Retina (tissue), 1 donor: ENCODE measurements at regions not wholly inside any gene's neighbourhood (a gene's known extent, or its start where the extent isn't known, plus 50 kb on each side); places are given as distances from the start of the nearest gene placed in this dataset.
"Not testable (repeated sequence)": the region's sequence is repeated elsewhere in the genome, so short reads cannot be mapped to it uniquely, and the experiment has no call there.

Source experiments
- DNase-seq: peaks from one replicate; pipeline ENCODE4 v3.0.0-alpha.2; 2016

DNA sequence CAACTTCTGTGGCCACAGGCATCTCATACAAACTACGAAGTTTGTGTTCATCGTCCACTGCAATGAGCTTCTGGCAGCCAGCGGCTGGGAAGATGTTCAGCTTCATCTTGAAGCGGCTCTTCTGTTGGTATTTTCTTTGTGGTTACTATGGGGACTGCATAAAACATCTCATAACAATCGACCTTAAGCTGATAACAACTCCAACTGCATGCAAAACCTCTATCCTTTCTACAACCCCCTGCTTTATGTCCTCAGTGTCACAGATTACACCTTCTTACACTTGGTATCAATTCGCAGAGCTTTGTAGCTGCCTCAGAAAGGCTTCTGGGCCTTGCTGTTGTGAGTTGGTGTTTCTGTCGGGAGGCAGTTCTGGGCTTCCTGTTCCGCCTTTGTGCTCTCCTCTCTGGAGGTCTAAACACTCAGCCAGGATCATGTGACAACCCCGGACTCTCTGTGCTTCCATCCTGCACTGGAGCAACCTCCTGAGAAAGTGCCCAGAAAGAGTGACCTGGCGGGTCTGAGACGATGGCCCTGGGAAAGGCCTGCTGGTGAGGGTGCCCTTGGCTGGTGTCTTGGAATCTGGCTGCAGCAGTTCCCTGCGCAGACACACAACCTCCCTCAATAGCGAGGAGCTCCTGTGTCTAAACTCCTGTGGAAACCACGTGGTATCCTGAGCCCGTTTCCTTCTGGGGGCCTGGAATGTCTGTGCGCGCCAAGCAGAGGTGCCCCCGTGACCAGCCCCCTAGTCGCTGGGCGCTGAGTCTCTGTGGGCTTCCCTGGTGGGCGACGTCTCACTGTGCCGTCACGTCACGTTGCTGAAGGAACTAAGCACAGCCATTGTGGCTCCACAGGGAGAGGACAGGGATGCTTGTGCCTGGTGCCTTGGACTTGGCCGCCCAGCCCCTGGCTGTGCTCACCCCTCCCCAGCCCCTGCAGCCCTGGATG, 339.6 kb downstream of the ADGRD1 start:
- DNase-seq: not testable (repeated sequence)

DNA sequence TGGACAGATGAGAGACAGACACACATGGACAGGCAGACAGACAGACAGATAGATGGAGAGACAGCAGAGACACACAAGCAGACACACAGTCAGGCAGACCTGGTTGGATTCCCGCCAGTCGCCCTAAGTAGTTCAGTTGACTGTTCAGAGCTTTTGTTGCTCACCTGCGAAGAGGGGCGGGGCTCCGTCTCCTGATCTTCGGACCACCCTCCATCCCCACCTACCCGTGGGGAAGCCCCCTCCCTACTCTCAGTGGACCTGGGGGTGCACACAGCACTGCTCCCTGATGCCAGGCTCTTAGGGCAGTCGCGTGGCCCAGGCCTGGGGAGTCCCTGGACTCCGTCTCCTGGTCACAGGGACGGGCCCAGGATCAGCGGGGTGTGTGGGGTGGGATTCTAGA, 341.0 kb downstream of the ADGRD1 start:
- not testable (repeated sequence) for DNase-seq

GRCh38 chr12:131295117-131295516, 341.4 kb downstream of the ADGRD1 start:
- DNase-seq: not testable (repeated sequence)

- DNase-seq: not testable (repeated sequence)
Observed at GRCh38 chr12:131295559-131295958, 341.9 kb downstream of the ADGRD1 start.

DNA sequence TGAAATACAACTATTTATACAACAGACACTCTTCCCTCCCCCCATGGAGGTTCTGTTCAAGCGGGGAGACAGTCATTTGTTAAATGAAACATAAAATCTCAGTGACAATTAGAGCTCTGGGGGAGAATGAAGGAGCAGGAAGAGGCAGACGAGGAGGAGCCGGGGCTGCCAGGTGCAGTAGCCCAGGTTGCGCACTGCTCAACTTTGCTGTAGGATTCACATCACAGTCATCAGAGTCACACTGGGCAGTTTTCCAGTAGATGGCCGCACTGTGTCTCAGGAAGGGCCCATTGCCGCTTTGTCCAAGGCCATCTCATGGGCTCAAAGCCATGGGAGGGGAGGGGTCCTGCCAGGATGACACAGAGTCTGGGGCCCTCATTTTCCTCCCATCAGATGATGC, 342.4 kb downstream of the ADGRD1 start:
- DNase-seq: not testable (repeated sequence)

- not testable (repeated sequence) for DNase-seq
Observed at GRCh38 chr12:131296651-131297050, 342.9 kb downstream of the ADGRD1 start.

- DNase-seq: not testable (repeated sequence)
Observed at GRCh38 chr12:131298526-131299369, 345.0 kb downstream of the ADGRD1 start.

DNA sequence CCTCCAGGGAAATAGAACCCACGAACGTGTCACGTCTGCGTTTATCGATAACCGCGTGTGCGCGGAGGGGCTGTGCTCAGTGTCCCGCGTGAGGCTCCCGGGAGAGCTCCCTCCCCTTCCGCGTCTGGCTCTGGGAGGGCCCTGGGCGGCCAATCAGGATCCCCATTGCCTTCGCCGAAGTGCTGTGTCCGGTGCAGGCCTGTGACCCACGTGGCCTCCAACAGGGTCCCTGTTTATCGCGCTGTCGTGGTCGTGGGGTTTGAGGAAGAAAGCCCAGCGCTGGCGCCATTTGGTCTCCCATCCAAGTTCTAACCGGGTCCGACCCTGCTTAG, 345.6 kb downstream of the ADGRD1 start:
- DNase-seq: not testable (repeated sequence)

DNA sequence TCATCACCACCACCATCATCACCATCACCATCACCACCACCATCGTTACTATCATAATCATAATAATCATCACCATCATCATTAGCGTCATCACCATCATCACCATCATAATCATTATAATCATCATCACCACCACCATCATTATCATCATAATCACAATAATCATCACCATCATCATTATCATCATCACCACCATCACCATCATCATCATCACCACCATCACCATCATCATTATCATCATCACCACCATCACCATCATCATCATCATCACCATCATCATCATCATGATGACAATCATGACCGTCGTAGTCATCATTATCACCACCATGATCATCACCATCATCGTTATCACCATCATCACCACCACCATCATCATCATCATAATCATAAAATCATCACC, 349.9 kb downstream of the ADGRD1 start:
- DNase-seq: not testable (repeated sequence)

DNA sequence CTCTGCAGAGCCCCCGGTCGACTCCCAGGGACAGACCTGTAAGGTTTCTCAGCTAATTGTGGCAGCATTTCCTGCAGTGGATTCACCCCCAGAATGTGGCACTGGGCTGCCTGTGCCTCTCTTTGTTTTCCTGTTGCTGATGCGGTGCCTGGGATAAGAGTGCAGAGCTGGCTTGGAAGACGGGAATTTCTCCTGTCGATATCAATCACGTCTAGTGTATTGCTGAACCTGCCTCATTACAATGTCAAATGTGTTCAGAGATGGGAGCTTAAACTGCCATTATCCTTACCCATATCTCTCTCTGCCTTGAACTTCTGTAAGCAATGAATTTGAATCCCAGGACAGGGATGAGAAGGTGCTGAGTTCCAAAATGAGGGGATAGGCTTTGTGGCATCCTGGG, 350.9 kb downstream of the ADGRD1 start:
- not testable (repeated sequence) for DNase-seq

DNA sequence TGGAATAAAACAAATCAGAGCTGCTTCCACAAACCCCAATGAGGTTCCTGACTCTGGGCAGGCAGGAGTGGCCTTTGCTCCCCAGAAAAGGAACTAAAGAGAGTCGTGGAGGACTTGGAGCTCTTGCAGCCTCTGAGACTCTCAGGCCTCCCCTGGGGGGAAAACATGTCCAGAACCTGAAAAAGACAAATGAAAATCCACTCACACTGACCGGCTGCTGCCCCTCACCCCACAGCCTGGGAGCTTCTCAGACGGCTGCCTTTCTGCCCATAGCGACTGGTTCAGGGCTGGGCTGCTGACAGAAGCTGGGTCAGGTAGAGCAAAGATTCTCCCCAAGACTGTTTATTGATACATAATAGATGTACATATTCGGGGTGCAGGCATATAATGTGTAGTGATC, 356.0 kb downstream of the ADGRD1 start:
- no peak for DNase-seq

DNA sequence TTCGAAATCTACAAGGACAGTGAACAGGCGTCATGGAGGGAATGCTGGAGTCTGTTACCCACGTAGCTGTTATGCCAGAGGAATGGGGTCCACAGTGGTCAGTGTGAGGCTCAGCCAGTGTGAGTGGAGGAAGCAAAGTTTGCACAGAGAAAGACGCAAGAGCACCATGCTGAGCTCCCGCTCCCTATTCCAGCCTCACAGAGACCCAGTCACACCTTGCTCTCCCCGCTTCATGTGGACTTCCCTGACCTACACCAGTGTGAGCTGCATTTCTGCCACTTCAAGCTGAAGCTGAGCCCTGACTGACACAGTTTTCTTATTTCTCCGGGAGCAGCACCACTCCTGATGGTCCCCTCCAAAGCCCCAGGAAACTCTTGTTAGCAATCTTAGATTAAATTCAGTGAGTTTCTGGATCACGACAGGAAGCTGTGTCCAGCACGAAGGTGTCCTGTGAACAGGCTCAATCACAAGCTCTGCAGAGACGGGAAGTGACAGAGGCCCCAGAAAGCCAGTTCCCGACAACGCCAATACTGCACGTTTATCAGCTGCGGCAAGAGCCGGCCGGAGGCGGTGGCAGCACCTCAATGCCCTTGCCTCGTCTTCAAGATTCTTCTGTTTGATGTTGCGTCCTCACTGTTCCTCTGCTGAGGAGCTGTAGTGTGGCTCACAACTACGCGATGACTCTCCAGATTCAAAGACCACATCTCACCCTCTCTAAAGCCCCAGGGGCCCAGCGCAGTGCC, 356.7 kb downstream of the ADGRD1 start:
- peak; percentile 30 for DNase-seq

DNA sequence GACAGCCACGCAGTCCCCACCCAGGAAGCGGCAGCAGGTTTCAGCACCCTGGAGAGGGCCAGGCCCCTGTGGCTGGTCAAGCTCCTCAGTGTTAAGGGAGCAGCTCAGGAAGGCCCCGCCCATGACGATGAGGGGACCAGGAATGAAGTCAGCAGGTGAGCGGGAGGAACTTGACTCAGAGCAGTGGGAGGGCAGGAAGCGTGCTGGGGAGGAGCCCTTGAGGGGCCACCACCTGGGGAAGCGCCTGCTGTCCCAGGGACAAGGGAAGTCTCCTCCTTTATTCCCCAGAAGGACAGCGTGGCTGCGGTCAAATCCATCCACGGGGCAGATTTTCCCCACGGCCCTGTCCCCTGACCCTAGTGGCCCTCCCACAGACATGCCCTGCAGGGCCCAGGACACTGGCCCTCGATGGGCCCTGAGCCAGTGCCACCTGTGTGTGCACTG, 357.6 kb downstream of the ADGRD1 start:
- DNase-seq: not testable (repeated sequence)

- DNase-seq: peak; percentile 21
Observed at GRCh38 chr12:131311764-131312163, 358.1 kb downstream of the ADGRD1 start.

DNA sequence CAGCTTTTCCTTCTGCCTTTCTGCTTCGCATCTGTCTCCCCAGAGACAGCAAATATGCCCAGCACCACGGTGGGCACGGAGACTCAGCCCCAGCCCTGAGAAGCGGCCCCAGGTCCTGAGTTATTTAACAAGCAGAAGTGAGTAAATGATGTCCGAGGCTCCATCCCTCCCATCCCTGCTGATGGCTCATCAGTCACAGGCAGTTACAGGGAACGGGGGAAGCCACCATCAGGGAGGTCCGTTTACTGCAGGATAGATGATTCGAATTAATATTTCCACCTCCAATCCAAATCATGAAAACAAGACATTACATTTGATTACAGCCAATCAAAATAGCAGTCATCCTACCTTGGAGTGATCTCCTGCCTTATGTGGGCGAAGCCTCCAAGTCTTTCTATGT, 358.7 kb downstream of the ADGRD1 start:
- not testable (repeated sequence) for DNase-seq

DNA sequence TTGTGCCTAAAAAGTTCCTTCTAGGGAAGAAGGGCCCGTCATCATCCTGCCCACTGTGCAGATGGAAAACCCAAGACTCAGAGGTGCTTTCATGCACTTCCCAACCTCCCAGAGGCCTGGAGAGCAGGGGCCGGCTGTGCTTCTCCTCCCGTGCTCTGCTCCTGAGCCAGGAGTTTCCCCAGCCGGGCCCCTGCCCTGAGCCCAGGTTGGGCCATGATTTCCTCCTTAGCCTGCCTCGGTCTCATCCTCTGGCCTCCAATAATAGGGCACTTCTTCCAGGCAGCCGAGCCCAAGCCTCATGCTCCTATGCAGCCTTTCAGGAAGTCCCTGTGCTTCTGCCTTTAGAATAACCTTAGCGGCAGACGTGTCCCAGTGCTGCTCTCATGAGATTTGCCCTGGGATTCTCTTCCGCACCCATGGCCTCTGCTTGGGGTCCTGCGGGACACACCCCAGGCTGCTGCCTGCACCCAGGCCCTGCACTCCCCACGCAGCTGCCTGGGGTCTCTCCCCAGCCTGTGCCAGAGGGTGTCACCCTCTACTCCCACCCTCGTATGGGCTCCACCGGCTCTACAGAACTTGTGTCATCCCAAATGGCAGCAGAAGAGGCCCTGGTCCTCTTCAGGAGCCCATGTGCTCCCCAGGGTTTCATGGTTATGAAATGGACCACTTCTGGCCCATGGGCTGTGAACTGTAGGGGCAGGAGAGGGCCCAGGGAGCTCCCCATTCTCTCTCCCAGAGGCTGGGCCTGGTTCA, 359.3 kb downstream of the ADGRD1 start:
- DNase-seq: no peak

DNA sequence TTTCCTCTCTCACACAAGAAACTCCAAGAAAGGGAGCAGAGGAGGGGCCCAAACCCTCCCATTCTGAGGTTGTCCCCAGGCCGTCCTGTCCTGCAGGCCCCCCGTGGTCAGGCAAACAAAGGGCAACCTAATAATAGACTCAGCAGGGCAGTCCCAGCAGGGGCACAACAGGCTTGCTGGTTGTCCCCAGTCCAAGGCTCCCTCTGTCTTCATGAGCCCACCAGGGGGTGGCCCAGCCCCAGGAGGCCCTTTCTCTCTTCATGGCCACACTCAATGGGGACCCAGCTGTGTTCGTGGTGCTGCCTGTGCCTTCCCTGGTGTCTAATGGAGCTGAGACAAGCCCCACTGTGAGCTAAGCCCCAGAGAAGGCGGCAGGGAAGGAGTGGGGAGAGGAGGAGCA, 359.9 kb downstream of the ADGRD1 start:
- DNase-seq: no peak

DNA sequence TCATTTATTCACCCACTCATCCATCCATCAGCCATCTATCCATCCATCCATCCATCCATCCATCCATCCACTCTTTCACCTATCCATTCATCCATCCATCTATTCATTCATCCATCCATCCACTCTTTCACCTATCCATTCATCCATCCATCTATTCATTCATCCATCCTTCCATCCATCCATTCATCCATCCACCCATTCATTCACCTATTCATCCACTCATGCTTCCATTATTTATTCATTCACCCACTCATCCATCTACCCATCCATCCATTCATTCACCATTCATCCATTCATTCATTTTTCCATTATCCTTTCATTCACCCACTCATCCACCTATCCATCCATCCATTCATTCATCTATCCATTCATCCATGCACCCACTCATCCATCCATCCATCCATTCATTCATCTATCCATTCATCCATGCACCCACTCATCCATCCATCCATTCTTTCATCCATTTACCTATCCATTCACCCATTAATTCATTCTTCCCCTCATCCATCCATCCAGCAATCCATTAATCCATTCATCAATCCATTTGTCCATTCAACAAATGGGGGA, 360.9 kb downstream of the ADGRD1 start:
- DNase-seq: no peak

- no peak for DNase-seq
Observed at GRCh38 chr12:131315601-131316000, 361.9 kb downstream of the ADGRD1 start.

- DNase-seq: no peak
Observed at GRCh38 chr12:131316388-131316787, 362.7 kb downstream of the ADGRD1 start.

- no peak for DNase-seq
Observed at GRCh38 chr12:131318045-131318685, 364.5 kb downstream of the ADGRD1 start.
